ENCODE measurements at regions not wholly inside any gene's neighbourhood (a gene's known extent, or its start where the extent isn't known, plus 50 kb on each side); places are given as distances from the start of the nearest gene placed in this dataset.

DNA sequence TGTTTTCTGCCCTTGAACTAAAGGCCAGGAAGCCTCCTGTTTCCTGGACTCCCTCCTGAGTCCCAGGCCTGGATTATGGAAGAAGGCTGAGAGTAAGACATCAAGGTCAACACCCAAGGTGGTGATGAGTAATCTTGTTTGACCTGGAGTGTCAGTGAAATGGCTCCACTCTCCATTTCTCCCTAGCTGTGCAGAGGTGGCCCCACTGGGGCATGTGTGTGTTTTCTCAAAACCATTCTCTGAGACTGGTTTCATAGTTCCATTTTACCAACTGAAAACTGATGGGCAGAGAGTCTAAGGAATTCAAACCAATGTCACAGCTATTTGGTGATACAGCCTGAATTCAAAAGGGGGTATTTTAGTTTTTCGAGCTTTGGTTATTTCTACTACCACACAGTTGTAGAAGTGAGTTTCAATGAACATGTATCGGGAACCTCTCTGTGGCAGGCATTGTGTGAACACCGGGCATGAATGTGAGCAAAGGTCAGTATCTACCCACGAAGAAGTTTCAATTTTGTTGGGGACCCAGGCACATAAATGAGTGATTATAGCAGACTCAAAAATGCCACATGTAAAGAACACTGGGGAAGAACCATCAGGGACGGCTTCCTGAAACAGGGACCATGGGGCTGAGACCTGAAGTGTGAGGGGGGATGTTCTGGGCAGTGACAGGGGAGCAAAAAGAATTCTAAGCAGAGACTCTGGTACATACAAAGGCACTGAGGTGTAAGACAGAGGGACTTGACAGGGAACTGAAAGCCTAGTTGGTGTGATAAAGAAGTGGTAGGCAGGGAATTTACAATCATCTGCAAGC, 269.6 kb upstream of the KLF4 start:
- no peak for DNase-seq

DNA sequence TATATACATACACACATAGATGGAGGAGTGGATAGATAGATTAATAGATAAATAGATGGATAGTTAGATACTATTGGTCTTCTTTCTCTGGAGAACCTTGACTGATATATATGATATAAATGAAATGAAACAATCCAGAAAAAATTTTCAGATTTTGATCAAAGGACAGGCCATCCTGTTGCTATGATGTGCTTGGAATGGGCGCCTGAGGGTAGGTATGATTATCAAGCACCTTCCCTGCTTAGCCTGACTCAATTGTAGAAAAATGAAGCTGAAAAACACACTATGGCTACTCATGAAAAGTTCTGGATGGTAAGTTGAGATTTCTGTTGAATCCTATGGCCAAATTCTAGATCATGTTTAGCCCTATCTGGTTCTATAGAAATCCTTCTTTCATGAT, 266.5 kb upstream of the KLF4 start:
- no peak for DNase-seq

DNA sequence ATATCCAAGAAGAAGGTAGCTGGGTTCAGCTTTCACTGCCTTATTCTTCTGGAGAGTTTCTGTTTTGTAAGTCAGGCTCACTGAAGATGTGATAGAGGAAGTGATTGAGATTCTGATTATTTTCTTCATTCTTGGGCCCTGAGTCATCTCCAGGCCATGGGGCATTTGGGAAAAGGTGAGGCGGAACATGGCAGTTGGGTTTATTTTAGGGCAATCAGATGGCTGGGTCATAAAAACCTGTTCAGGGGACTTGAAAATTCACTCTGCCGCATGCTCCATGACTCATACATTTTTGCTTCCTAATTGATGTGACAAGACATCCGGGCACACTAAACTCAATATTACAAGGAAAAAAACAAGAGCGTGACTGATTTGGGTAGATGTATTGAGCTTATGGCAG, 265.7 kb upstream of the KLF4 start:
- DNase-seq, result no peak

DNA sequence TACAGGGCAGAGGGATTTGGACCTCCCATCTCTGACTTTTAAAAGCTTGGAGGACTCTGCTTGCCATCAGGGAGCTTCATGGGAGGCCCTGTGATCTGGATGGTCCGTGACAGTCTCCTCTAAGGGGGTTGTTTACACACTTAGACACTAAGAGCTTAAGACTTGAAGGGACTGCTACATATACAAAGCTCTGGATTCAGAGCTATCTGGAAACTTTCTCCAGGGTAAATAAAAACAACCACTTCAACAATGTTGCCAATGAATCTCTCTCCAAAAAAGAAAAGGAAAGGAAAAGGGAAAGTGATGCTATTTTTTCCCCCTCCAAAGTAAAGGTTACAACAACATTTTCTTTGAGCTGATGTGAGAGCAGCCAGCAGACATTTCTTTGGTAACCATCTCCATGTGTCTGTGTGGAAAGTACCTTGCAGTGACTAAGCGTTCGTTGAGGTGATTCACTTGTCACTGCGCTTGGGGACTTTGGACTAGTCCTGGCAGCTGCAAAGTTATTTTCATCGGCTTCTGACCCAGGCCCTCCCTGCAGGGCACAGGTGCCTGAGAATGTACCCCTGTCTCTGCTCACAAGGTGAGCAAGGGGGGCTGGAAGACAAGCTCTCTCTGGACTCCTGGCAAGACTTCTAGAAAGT, 262.1 kb upstream of the KLF4 start:
- DNase-seq, result no peak

DNA sequence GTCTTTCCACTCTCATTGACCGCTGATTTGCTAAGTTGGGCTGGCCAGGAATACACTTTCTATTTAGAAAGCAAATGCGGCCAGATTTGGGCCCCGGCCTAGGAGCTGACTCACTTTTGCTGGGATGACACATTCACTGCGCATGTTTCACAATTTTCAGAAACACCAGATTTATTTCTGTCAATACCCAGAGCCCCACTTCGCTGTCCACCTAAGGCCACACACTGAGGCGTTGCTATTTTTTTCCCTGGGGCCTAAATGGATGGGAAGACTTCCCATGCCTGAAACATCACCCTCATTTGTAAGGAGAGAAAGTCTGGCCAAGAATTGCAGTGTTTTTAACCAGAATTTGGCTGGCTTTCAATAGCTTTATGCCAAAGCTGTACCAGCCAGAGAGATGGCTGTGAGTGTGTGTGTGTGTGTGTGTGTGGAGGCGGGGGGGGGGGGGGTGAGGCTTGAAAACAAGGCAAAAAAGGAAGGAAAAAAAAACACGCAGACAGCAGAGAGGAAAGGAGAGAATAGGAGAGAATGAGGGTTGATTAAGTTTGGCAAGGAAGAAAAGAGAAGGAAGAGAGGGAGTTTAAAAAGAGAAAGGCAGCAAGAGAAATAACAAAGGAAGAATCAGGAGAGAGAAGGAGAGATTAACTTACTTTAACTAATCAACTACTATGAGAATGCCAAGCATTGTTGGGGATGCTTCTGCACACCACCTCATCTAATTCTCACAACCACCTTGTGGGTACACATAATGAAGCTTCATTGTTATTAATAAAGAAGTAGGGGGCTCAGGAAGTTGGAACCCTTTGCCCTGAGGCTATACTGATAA, 261.4 kb upstream of the KLF4 start:
- no peak for DNase-seq

DNA sequence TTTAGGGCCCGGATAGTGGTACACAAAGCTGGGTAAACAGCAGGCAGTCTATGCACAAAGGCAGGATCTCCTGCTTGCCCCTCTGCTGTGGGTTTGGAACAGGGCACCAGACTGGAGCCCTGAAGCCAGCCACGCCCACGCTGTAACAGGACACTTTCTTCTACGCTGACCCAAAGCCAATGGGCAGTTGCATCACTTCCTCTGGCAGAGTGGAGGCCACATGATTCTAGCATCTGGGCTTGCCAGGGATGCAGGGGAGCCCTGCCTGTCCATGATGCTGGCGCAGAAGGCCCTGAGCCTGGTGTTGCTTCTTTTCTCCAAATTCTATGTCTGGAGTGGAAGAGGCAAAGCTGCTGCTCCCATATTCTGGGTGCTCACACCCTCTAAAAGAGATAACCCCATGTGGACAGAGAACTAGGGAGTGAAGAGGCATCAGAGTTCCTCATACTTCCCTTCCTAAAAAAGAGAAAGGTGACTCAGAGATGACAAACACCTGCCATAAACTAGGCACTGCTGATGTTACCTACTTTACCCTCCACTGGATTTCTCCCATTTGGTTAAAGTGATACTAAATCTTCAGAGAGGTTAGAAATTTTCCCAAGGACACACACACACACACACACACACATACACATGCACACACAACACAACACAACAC, 260.3 kb upstream of the KLF4 start:
- DNase-seq, result no peak

DNA sequence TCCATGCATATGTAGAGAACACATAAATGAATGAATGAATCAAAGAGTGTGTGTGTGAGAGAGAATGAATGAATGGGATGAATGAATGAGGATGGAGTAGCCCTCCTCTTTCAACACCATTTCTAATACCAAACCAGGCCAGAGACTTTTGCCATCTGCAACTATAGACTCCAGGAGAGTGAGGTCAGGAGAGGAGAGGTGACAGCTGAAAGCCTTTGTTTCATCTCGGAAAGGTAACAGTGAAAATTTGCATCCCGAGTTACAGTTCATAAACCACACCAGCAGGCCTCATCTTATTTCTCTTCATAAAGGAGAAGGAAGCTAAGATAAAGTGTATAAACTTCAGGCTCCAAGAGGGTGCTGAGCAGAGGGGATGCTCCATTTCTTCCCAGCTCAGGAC, 255.3 kb upstream of the KLF4 start:
- DNase-seq, result no peak

DNA sequence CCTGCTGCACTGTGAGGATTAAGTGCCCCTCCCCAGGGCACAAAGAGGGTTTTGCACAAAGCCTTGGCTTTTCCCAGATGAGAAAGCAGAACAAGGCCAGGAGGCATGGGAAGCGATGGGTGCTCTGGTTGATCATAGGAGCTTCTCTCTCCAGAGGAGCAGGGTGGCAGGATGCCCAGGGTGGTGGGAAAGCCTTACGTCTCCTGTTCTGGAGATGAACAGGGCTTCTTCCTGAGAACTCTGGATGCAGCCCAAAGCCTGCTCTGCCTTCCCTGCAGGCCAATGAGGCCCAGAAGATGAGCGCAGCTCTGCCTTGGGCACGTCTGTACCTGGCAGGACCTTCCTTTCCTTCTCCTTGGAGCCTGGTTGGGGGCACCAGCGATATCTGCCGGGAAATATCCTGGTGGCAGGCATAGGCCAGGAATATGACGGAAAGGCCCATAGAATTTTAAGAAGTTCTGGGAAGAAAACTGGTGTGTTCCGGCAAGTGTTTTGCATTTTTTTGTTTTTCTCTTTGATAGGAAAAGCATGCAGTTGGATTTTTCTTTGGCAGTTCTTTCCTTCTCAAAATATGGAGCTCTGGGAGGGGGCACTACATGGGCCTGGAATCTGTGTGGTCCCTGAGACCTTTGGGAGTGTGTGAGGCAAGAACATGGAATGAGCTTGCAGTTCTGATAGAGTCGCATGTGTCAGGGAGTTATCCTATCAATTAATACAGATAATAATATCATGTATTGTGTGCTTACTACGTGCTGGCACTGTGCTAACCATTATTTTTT, 253.2 kb upstream of the KLF4 start:
- no peak for DNase-seq

DNA sequence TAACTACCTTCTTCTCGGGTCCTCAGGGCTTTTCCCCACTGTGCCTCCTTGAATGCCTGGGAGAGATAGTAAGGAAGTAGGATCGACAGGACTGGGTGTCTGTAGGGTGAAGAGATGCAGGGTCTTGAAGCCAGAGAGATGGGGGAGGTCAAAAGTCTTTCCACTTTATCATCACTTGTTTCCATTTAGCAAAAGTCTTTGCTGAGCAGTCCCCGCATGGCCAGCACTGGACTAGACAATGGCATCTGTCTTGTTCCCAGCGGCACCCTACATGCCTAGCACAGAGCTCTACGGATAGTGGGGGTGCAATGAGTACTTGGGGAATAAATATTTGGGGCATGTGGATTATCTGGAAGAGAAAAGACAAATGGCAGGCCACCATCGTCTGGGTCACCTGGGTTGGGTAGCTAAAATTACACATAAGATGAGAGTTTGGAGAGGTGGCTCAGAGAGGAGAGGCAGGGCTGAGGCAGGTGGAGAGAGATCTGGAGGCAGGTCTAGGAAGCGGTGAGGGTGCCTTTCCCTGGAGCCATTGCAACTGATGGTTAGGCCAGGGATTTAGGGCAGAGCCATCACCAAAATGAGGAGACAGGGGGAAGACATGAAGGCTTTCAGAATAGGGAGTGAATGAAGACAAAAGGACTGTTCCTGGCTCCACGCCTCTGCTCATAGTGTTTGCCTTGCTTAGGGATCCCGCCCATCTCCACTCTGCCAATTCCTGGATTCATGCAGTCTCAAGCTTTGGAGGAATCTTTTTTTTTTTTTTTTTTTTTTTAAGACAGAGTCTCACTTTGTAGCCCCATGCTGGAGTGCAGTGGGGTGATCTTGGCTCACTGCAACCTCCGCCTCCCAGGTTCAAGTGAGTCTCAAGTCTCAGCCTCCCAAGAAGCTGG, 250.8 kb upstream of the KLF4 start:
- no peak for DNase-seq

DNA sequence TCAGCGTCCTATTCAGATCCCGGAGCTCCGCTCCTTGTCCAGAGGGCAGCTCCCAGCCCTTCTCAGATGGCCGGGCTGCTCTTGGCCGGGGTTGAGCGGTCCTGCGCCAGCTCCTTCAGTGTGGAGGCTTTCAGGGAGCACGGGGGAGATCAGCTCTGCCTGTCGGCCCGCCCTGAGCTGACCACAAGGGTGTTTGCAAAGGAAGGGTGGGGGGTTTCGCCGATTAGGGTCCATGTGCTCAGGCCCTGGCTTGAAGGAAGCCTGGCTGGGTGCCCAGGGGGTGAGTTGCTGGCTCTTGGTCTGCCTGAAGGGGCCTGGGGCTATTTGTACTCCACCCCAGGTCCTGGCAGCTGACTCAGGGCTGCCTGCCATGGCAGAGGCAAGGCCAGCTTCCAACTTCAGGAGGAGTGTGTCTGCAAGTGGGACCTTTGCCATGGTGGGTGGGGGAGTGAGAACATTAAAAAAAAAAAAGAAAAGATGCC, 250.1 kb upstream of the KLF4 start:
- no peak for DNase-seq

DNA sequence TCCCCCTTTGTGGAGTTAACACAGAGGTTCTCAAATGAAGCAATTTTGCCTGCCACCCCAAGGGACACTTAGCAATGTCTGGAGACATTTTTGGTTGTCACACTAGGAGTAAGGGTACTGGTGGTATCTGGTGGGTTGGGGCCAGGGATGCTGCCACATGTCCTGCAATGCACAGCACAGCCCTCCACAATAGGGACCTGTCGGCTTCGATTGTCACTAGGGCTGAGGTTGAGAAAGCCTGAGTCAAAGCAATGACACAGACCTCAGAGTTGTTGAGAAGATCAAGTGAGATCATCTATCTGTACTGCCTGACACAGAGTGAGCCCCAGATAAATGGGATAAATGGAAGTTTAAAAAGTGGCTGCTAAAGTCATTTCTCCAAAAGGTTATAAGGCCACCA, 249.2 kb upstream of the KLF4 start:
- DNase-seq, result no peak

DNA sequence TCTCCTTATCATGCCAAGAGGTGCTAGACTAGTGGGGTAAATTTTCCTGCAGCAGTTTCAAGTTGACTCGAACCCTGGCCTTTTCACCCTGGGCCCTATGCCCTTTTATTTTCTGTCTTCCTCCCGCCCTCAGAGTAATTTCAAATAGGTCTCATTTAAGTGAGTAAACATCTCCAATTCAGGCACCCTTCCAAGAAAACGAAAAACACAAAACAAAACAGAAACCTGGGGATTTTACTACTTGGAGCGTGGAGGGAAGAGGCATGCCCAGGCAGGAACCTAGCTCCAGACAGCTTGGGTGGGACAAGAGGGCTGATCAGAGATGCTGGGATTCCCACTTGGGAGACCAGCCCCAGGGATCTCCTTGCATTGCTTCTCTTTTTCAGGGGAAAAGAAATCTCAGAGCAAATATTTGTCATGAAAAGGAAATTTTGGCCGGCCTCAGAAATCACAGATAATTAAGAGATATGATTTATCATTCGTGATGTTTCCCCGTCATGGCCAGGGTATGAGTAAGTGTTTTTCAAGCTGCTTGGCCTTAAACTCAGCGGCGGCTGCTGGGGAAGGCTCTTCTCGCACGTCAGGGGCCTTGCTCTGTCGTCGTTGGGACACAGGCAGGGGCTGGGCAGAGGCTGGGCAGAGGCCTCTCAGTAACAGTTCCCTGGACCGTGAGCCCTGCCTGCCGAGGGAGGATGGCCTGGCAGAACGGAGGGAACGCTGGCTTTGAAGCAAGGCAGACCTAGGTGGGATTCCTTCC, 248.6 kb upstream of the KLF4 start:
- DNase-seq, result no peak

DNA sequence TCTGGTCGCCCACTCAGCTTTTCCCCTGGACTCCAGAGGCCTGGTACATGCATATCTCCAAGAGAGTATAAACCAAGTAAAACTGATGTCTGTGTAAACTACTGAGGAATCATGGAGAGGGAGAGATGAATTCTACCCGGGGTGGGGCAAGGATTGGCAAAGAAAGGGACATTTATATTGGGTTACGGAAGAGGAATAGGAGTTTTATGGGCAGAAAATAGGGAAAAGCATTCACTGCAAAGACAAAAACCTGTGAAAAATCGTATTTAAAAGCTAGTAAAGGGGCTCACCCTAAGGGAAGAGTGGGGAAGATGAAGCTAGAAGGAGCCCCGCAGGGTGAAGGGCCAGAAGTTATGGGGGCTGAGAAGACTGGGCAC, 248.0 kb upstream of the KLF4 start:
- DNase-seq, result no peak

DNA sequence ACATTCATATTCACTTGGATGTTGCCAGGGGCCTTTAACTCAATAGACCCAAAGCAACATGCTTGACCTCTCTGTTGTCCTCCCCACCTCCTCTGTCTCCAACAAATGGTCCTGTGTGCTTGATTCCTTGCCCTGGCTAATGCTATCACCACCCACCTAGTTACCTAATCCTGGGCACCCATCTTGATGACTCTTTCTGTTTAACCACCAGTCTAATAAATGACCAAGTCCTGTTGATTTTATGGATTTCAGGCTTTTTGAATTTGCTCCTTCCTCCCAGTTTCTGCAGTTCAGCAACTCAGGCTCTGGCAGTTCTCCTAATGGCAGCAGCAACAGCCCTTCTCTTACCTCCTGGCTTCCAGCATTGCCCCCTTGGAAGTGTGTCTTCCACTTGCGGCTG, 246.3 kb upstream of the KLF4 start:
- no peak for DNase-seq

DNA sequence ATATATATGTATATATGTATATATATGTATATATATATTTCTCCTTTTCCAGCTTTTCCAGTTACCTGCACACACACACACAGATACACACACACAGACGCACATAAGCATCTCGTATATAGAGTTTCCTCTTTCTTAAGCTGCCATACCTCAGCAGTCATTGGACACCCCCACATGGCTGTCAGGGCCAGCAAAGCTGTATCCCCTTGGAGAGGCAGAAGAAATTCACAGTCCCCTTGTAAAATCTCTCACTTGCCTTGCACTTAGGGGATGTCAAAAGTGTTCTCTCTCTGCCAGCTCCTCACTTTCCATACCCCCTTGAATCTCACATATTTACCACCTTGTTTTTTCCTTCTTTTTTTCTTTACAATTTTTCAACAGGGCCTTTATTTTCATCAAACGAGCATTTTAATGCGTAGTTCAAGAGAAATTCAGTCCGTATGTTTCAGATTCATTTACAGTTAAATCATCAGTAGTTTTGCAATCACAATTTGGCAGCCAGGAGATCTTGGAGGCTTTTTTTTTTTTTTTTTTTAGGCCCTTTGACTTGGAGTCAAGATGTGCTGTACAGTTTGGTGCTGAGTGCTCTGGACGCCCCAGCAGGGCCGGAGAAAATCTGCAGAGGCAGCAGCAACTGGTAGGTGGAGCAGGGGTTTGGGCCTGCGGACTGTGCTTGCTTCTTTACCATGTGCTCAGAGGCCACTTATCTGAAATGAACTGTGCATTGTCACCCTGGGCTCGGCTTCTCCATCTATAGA, 244.9 kb upstream of the KLF4 start:
- no peak for DNase-seq

DNA sequence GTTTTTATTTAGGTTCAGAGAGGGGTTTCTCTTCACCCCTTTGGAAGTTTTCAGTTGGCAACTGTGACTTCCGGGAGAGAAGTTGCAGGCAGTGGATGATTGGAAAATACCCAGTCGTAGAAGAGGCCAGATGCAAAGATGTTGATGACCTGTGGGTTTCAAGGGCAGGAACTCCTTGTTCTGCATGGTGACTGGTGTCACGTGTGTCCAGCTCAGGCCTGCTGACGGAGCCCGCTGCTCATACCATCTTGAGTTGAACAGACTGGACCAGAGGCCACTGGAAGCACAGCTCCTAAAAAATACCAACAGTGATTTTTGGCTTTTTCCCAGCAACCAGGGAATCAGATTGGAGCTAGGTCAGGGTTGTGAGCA, 243.9 kb upstream of the KLF4 start:
- DNase-seq, result no peak

DNA sequence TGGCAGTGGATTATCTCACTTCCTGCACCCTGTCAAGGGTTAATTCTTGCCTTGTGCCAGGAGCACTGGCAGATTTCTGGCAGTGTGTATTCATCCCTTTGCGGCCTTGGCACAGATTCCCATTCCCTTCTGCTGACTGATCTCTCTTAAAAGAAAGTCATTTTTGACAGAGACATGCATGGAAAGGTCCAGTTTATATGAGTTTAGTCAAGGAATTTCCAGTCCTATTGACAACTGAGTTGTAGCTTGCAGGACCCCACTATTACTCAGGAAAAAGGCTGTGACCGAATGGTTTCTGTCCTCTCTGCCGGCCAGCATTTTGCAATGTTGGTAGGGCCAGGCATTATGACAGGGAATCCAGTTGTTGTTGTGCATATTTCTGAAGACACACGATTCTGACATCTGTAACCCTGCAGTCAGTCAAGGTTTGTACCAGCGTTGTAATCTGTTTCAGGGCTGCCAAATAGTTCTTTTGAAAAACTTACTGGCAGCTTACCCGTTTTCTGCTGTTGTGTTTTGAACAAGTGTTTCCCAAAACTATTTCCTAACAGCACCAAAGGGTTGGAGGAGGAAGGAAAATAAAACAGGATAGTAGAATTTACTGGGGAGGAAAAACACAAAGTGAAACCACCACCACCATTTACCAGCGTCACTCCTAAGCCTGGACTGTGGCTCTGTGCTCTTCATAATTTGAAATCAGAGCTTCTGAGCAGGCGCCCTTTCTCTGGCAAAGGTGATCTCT, 243.4 kb upstream of the KLF4 start:
- no peak for DNase-seq

DNA sequence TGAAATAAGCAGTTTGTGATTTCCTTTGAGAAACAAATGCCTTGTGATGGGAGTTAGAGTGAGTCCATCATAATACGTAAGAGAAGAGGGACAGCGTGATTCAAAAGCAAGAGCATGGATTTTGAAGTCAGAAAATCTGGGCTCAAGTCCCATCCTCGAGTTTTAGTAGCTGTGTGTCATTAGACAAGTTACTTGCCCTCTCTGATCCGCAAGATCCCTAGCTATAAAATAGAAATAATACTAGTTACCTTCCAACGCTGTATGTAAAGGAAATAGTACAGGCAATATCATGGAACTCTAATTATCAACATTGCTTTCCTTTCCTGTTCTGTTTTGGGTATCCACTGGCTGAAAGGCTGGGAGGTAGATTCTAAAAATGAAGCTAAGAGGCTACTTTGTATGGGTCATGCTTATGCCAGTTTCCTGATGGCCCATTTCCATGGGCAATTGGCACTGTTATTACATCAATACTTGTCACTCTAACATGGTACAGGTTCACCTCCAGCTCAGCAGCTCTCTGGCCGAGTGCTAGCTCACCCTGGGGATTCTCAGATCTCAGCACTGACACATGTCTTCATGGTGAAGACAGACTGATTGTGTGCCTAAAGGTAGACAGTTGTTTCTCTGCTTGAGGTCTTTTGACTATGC, 241.7 kb upstream of the KLF4 start:
- DNase-seq, result no peak

DNA sequence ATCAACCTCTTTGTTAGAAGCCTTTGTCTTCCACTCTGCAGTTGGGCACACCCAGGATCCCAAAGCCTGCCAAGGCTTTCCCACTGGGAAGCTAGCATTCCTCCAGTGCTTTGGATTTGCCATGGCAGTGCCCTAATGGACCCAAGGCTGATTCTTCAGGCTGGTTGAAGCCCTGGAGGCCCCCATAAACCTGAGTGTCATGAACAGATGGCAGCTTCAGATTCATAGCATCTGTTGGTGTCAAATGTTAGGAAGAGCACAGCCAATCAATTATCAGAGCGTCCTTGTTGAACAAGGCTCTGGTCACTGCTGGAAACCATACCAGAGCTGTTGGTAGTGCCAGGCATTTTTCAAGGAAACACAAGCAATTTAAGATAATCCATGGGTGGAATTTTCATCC, 241.1 kb upstream of the KLF4 start:
- no peak for DNase-seq

All from retina (tissue), 1 donor.